MM.1S (cell line): ENCODE measurements at regions not wholly inside any gene's neighbourhood (a gene's known extent, or its start where the extent isn't known, plus 50 kb on each side); places are given as distances from the start of the nearest gene placed in this dataset.

Experiments
- EZH2 ChIP-seq: fragments of 300-600 bp; sonication (generic); optimal IDR thresholded peaks from 2 replicates; pipeline ENCODE3; 2017; ENCODE audit warnings: low read depth, mild to moderate bottlenecking, antibody characterized with exemption, low read length, mixed read lengths
- EZH2phosphoT487 ChIP-seq: fragments of 300-600 bp; sonication (generic); IDR thresholded peaks from 2 replicates; pipeline ENCODE4 v1.6.1; 2018; ENCODE audit warnings: antibody characterized with exemption, low read length
- TF ChIP-seq, protein P1 (sequence below): fragments of 300-600 bp; sonication (generic); IDR thresholded peaks from 2 replicates; pipeline ENCODE4 v1.5.1; 2016; ENCODE audit warnings: antibody characterized with exemption, low read length, mixed read lengths

DNA sequence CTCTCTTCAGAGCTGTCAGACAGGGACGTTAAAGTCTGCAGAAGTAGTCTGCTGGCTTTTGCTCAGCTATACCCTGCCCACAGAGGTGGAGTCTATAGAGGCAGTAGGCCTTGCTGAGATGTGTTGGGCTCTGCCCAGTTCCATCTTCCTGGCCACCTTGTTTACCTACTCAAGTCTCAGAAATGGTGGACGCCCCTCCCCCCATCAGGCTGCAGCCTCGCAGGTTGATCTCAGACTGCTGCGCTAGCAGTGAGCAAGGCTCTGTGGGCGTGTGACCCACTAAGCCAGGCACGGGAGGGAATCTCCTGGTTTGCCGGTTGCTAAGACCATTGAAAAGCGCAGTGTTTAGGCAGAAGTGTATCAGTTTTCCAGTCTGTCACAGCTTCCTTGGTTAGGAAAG, 305.0 kb downstream of the BCKDHB start:
- TF ChIP-seq, protein P1, sequence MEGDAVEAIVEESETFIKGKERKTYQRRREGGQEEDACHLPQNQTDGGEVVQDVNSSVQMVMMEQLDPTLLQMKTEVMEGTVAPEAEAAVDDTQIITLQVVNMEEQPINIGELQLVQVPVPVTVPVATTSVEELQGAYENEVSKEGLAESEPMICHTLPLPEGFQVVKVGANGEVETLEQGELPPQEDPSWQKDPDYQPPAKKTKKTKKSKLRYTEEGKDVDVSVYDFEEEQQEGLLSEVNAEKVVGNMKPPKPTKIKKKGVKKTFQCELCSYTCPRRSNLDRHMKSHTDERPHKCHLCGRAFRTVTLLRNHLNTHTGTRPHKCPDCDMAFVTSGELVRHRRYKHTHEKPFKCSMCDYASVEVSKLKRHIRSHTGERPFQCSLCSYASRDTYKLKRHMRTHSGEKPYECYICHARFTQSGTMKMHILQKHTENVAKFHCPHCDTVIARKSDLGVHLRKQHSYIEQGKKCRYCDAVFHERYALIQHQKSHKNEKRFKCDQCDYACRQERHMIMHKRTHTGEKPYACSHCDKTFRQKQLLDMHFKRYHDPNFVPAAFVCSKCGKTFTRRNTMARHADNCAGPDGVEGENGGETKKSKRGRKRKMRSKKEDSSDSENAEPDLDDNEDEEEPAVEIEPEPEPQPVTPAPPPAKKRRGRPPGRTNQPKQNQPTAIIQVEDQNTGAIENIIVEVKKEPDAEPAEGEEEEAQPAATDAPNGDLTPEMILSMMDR: no peak
- TF ChIP-seq EZH2 (no peak), EZH2phosphoT487 (no peak)
